ENCODE measurements at regions not wholly inside any gene's neighbourhood (a gene's known extent, or its start where the extent isn't known, plus 50 kb on each side); places are given as distances from the start of the nearest gene placed in this dataset.

- Histone ChIP-seq H3K4me1 (ENCODE audit: control insufficient read depth, insufficient read depth, low read length) (no peaks in the 10 kb centered on the region), H3K27me3 (replicated peaks in 1 of 2; ENCODE audit: control insufficient read depth in 2 of 2, insufficient read depth in 2 of 2, low read length in 1 of 2) (no peaks in the 10 kb centered on the region), H4K20me1 (ENCODE audit: control insufficient read depth, insufficient read depth) (no peaks in the 10 kb centered on the region), H3K9me3 (replicated peaks; ENCODE audit: control insufficient read depth, insufficient read depth, low read length) (no peaks in the 10 kb centered on the region), H3K79me2 (ENCODE audit: control insufficient read depth, insufficient read depth, low read length) (no peaks in the 10 kb centered on the region), H3K9ac (ENCODE audit: control insufficient read depth, insufficient read depth, low read length) (no peak overlapping the region), H3K4me3 (no peak overlapping the region), H3K27ac (ENCODE audit: control insufficient read depth, insufficient read depth) (no peak overlapping the region), H2AFZ (ENCODE audit: control insufficient read depth, low read depth, low read length) (no peak overlapping the region), H3K36me3 (ENCODE audit: control insufficient read depth in 2 of 2, insufficient read depth in 2 of 2, low read length in 1 of 2) (no peaks in the 10 kb centered on the region), H3K4me2 (ENCODE audit: control insufficient read depth, insufficient read depth) (no peak overlapping the region)
- intact Hi-C loops (cut with micrococcal nuclease; ENCODE audit: unreplicated experiment): no loop called here
- CTCF ChIA-PET: no interaction called here
- SMC1A ChIA-PET (ENCODE audit: uncharacterized antibody, unreplicated experiment): interaction anchor here (0.8 kb wide), 1 partner anchor 43 kb away, joined by 3 read pairs; no protein-coding TSS in a partner anchor
- no TSS peak for BruUV-seq (replicated peaks)
- no peak for DNase-seq (ENCODE audit: low read depth, low spot score)
- in situ Hi-C loops (cut with MboI): no loop called here
- POLR2A ChIA-PET: no interaction called here
- FAIRE-seq: no peak
- 0% methylated on average over 1 of the region's 1 CpG for WGBS (ENCODE audit: insufficient coverage, insufficient replicate concordance, low lambda C conversion rate, missing lambda C conversion rate)
- ATAC-seq: no peak
- RAD21 ChIA-PET (ENCODE audit: unreplicated experiment): no interaction called here
- TF ChIP-seq SIX5 (IDR thresholded peaks at IDR 0.05; ENCODE audit: low read depth, low read length, severe bottlenecking): no peak
- TF ChIP-seq SMAD5 (IDR thresholded peaks at IDR 0.05; ENCODE audit: low read depth): no peak
- no peak for TF ChIP-seq HDGF (IDR thresholded peaks at IDR 0.05)
- no peak for TF ChIP-seq ATF3 (IDR thresholded peaks at IDR 0.05; ENCODE audit: borderline replicate concordance, extremely low read depth, low read depth, low read length)
- TF ChIP-seq PBX3 (IDR thresholded peaks at IDR 0.05; ENCODE audit: insufficient replicate concordance, low read depth, low read length): no peak
- no peak for TF ChIP-seq BMI1 (IDR thresholded peaks at IDR 0.05; ENCODE audit: borderline replicate concordance)
- TF ChIP-seq ZZZ3 (IDR thresholded peaks at IDR 0.05; ENCODE audit: control insufficient read depth, insufficient read length, low read depth): no peak
- no peak for TF ChIP-seq KAT2A (conservative IDR thresholded peaks at IDR 0.05; ENCODE audit: control insufficient read depth, low read depth, low read length)
- TF ChIP-seq NFYA (IDR thresholded peaks at IDR 0.05; ENCODE audit: borderline replicate concordance, low read depth, low read length): no peak
- TF ChIP-seq NFXL1 (IDR thresholded peaks at IDR 0.05; ENCODE audit: borderline replicate concordance): no peak
- no peak for TF ChIP-seq ZBTB11 (CRISPR knock-in tag; IDR thresholded peaks at IDR 0.05)
- no peak for TF ChIP-seq CUX1 (IDR thresholded peaks at IDR 0.05; ENCODE audit: insufficient replicate concordance, low read depth, low read length)
- TF ChIP-seq ATF2 (IDR thresholded peaks at IDR 0.05; ENCODE audit: low read length): no peak
Measured at GRCh38 chr4:89570931-89571330, 263.3 kb upstream of the GPRIN3 start.
